Loucy (cell line): ENCODE measurements at regions not wholly inside any gene's neighbourhood (a gene's known extent, or its start where the extent isn't known, plus 50 kb on each side); places are given as distances from the start of the nearest gene placed in this dataset.

Experiments
- CTCF ChIP-seq: fragments of 200-600 bp; sonication (generic); conservative IDR thresholded peaks from 2 replicates; pipeline ENCODE4 v1.5.1; 2014; ENCODE audit warnings: mild to moderate bottlenecking, antibody characterized with exemption, low read length
- EZH2phosphoT487 ChIP-seq: fragments of 200-600 bp; IDR thresholded peaks from 2 replicates; pipeline ENCODE4 v1.6.1; 2018; ENCODE audit warnings: antibody characterized with exemption, mild to moderate bottlenecking, moderate library complexity, borderline replicate concordance

- TF ChIP-seq CTCF = no peak
- TF ChIP-seq EZH2phosphoT487 = no peak
These were observed 241.4 kb upstream of the EOMES start for GRCh38 chr3:27963519-27963918.
